ENCODE measurements at regions not wholly inside any gene's neighbourhood (a gene's known extent, or its start where the extent isn't known, plus 50 kb on each side); places are given as distances from the start of the nearest gene placed in this dataset.

DNA sequence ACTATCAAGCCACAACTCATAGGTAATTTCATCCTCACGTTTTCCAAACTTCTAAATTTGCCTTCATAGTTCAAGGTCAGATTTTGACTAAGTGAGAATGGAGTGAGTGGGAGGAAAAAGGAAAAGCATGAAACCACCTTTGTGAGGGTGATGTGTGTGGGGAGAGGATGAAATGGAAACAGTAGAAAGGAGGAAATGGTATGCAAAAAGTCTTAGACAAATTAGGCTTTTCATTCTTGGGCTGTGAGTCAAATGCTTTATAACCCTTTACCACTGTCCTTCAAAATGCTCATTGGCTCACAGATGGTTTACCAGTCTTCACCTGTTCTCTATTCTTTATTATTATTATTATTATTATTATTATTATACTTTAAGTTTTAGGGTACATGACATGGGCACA lies 127.2 kb downstream of the RAP2A start:
- no peaks in the 10 kb centered on the region for H3K4me1 ChIP-seq (replicated peaks in 1 of 2; ENCODE audit: control insufficient read depth in 2 of 2, insufficient read depth in 2 of 2, low read length in 2 of 2)
- no peaks in the 10 kb centered on the region for H3K36me3 ChIP-seq (ENCODE audit: control insufficient read depth, insufficient read depth, low read length)
- no peak overlapping the region for H3K9ac ChIP-seq (ENCODE audit: insufficient read depth in 1 of 2, low read depth in 2 of 2, low read length in 2 of 2)
- ATAC-seq (no peak), DNase-seq (ENCODE audit: extremely low read depth in 1 of 4, low spot score in 3 of 4) (no peak), FAIRE-seq (no peak)
- no peaks in the 10 kb centered on the region for H3K9me3 ChIP-seq (replicated peaks; ENCODE audit: control insufficient read depth, insufficient read depth, low read depth, low read length)
- no peaks in the 10 kb centered on the region for H3K27me3 ChIP-seq (ENCODE audit: control insufficient read depth in 2 of 2, insufficient read depth in 2 of 2, low read length in 2 of 2)
- H3K79me2 ChIP-seq (ENCODE audit: control insufficient read depth, insufficient read depth, low read length), result no peaks in the 10 kb centered on the region
- 0% methylated on average over 1 of the region's 1 CpG for WGBS (ENCODE audit: insufficient coverage, low coverage, missing lambda C conversion rate)
- no peaks in the 10 kb centered on the region for H3K9me1 ChIP-seq (ENCODE audit: control insufficient read depth, insufficient read depth, low read length)
- H2AFZ ChIP-seq (ENCODE audit: low read depth, low read length), result no peak overlapping the region
- CTCF ChIA-PET (ENCODE audit: low intra/inter-chr PET ratio), result no interaction called here
- in situ Hi-C loops (cut with MboI) (loop anchor here (10.0 kb wide), 1 partner anchor 556 kb away; no protein-coding TSS in a partner anchor), intact Hi-C loops (cut with micrococcal nuclease) (loop anchor here (10.0 kb wide), 1 partner anchor 196 kb away; no protein-coding TSS in a partner anchor)
- BruUV-seq (replicated peaks), result no TSS peak
- H3K27ac ChIP-seq (ENCODE audit: extremely low read depth, low read depth, low read length), result no peak overlapping the region
- H4K20me1 ChIP-seq (replicated peaks; ENCODE audit: control insufficient read depth, insufficient read depth, low read length), result no peaks in the 10 kb centered on the region
- no peak overlapping the region for H3K4me2 ChIP-seq (ENCODE audit: insufficient read depth, low read length)
- POLR2A ChIA-PET, result no interaction called here
- H3K4me3 ChIP-seq, result no peak overlapping the region
- TF ChIP-seq CREB1 (IDR thresholded peaks at IDR 0.05) (no peak), CREB1 (CRISPR knock-in tag; IDR thresholded peaks at IDR 0.05) (no peak), PRPF4 (IDR thresholded peaks at IDR 0.05; ENCODE audit: insufficient read depth, low read depth, low read length, poor library complexity, severe bottlenecking) (no peak), CHD2 (IDR thresholded peaks at IDR 0.05; ENCODE audit: low read depth, low read length) (no peak)

DNA sequence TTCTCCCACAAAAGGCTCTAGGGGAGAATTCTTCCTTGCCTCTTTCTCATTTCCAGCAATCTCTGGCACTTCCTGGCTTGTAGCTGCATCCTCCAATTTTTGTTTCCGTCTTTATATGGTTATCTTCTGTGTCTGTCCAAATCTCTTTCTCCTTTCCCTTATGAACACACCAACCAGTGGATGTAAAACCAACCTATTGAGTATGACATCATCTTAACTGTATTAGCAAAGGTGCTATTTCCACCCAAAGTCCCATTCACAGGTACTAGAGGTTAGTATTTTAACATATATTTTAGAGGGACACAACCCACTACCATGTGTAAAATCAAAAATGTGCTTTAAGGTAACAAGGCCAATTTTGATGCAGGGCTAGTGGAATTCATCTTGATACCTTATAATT lies 129.0 kb downstream of the RAP2A start:
- WGBS (ENCODE audit: insufficient coverage, low coverage, missing lambda C conversion rate), result 0% methylated on average over 1 of the region's 1 CpG
- no peak for ATAC-seq
- POLR2A ChIA-PET, result no interaction called here

More for the DNA sequence above, 129.0 kb downstream of the RAP2A start:
- Histone ChIP-seq H2AFZ (ENCODE audit: low read depth, low read length) (no peak overlapping the region), H3K27ac (ENCODE audit: extremely low read depth, low read depth, low read length) (no peak overlapping the region), H3K9me3 (replicated peaks; ENCODE audit: control insufficient read depth, insufficient read depth, low read depth, low read length) (no peaks in the 10 kb centered on the region), H3K27me3 (ENCODE audit: control insufficient read depth in 2 of 2, insufficient read depth in 2 of 2, low read length in 2 of 2) (no peaks in the 10 kb centered on the region), H4K20me1 (replicated peaks; ENCODE audit: control insufficient read depth, insufficient read depth, low read length) (no peaks in the 10 kb centered on the region), H3K4me3 (no peak overlapping the region), H3K9me1 (ENCODE audit: control insufficient read depth, insufficient read depth, low read length) (no peaks in the 10 kb centered on the region), H3K4me2 (ENCODE audit: insufficient read depth, low read length) (no peak overlapping the region), H3K4me1 (replicated peaks in 1 of 2; ENCODE audit: control insufficient read depth in 2 of 2, insufficient read depth in 2 of 2, low read length in 2 of 2) (no peaks in the 10 kb centered on the region), H3K79me2 (ENCODE audit: control insufficient read depth, insufficient read depth, low read length) (no peaks in the 10 kb centered on the region), H3K9ac (ENCODE audit: insufficient read depth in 1 of 2, low read depth in 2 of 2, low read length in 2 of 2) (no peak overlapping the region), H3K36me3 (ENCODE audit: control insufficient read depth, insufficient read depth, low read length) (no peaks in the 10 kb centered on the region)
- intact Hi-C loops (cut with micrococcal nuclease) (loop anchor here (10.0 kb wide), 1 partner anchor 198 kb away; no protein-coding TSS in a partner anchor), in situ Hi-C loops (cut with MboI) (loop anchor here (10.0 kb wide), 1 partner anchor 558 kb away; no protein-coding TSS in a partner anchor)
- TF ChIP-seq, protein P1, sequence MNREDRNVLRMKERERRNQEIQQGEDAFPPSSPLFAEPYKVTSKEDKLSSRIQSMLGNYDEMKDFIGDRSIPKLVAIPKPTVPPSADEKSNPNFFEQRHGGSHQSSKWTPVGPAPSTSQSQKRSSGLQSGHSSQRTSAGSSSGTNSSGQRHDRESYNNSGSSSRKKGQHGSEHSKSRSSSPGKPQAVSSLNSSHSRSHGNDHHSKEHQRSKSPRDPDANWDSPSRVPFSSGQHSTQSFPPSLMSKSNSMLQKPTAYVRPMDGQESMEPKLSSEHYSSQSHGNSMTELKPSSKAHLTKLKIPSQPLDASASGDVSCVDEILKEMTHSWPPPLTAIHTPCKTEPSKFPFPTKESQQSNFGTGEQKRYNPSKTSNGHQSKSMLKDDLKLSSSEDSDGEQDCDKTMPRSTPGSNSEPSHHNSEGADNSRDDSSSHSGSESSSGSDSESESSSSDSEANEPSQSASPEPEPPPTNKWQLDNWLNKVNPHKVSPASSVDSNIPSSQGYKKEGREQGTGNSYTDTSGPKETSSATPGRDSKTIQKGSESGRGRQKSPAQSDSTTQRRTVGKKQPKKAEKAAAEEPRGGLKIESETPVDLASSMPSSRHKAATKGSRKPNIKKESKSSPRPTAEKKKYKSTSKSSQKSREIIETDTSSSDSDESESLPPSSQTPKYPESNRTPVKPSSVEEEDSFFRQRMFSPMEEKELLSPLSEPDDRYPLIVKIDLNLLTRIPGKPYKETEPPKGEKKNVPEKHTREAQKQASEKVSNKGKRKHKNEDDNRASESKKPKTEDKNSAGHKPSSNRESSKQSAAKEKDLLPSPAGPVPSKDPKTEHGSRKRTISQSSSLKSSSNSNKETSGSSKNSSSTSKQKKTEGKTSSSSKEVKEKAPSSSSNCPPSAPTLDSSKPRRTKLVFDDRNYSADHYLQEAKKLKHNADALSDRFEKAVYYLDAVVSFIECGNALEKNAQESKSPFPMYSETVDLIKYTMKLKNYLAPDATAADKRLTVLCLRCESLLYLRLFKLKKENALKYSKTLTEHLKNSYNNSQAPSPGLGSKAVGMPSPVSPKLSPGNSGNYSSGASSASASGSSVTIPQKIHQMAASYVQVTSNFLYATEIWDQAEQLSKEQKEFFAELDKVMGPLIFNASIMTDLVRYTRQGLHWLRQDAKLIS (CRISPR knock-in tag; IDR thresholded peaks at IDR 0.05), result no peak
- no peak for FAIRE-seq
- CTCF ChIA-PET (ENCODE audit: low intra/inter-chr PET ratio), result no interaction called here
- BruUV-seq (replicated peaks), result no TSS peak
- DNase-seq (ENCODE audit: extremely low read depth in 1 of 4, low spot score in 3 of 4), result no peak

Measured in K562 (cell line).